Testis (tissue), 2 donors: ENCODE measurements at regions not wholly inside any gene's neighbourhood (a gene's known extent, or its start where the extent isn't known, plus 50 kb on each side); places are given as distances from the start of the nearest gene placed in this dataset.

Experiments used
- DNase-seq: peaks from one replicate; pipeline ENCODE4 v3.0.0-alpha.2; 2019
- H3K27ac ChIP-seq, 2 donors: fragments of 200-600 bp; sonication (generic); one replicate each; pipeline ENCODE4 v1.5.1; 2019
- H3K27me3 ChIP-seq: fragments of 200-600 bp; sonication (generic); one replicate; pipeline ENCODE4 v1.5.1; 2019
- H3K36me3 ChIP-seq: fragments of 200-600 bp; sonication (generic); one replicate; pipeline ENCODE4 v1.5.1; 2017; ENCODE audit warnings: low read depth; ENCODE audit errors: missing control alignments
- H3K4me1 ChIP-seq: fragments of 200-600 bp; sonication (generic); one replicate; pipeline ENCODE4 v1.5.1; 2019
- H3K4me3 ChIP-seq, 2 donors: fragments of 200-600 bp; sonication (generic); one replicate each; pipeline ENCODE4 v1.5.1; 2017 to 2019
- H3K9me3 ChIP-seq: fragments of 200-600 bp; sonication (generic); one replicate; pipeline ENCODE4 v1.5.1; 2017
- POLR2A ChIP-seq: fragments of 450-650 bp; IDR thresholded peaks from one replicate; pipeline ENCODE4 v1.6.1; 2017; ENCODE audit warnings: antibody characterized with exemption, mild to moderate bottlenecking, moderate library complexity
- WGBS, 2 donors: methylation state at CpG; one replicate each; pipeline ENCODE4 v1.1.5; 2018; 5-methylcytosine and 5-hydroxymethylcytosine counted together
- intact Hi-C: fragments of 100-400 bp; cut with DNase I; formaldehyde crosslinking; loops from one replicate; pipeline ENCODE4 v1.15.1; 2023; ENCODE audit warnings: low total_unique reads
- TF ChIP-seq, protein P1 (sequence below), 3 experiments: fragments of 450-650 bp in 2 of 3; fragments of 200-600 bp in 1 of 3; sonication (generic) in 1 of 3; IDR thresholded peaks; one replicate each; pipeline ENCODE4 v1.5.1; 2016 to 2019; ENCODE audit warnings: antibody characterized with exemption in 3 of 3, mild to moderate bottlenecking in 2 of 3, moderate library complexity in 1 of 3

DNA sequence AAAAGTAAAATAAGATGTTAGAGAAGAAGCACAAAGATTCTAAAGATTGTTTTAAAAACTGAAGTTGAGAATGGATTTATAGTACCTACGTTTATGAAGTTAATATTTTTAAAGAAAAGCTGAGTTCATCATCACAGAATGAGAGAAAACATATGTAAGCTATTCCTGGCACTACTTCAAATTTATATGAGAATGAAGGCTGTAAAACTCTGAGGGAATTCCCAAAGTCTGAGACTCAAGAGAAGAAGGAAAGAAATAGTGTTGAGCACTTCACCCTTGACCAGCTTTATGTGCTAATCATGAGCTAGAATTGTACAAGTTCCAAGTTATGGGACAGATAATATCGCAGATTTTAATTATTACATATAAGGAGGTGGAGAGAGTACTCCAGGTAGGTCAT is 323.7 kb upstream of the GNAI1 start:
- 80 to 85% methylated on average over 2 of the region's 2 CpGs for WGBS, 2 donors
- no peaks in the 10 kb centered on the region for H3K4me1 ChIP-seq
- no peaks in the 10 kb centered on the region for H3K36me3 ChIP-seq
- DNase-seq = no peak
- H3K27me3 ChIP-seq = no peaks in the 10 kb centered on the region
- TF ChIP-seq, protein P1, sequence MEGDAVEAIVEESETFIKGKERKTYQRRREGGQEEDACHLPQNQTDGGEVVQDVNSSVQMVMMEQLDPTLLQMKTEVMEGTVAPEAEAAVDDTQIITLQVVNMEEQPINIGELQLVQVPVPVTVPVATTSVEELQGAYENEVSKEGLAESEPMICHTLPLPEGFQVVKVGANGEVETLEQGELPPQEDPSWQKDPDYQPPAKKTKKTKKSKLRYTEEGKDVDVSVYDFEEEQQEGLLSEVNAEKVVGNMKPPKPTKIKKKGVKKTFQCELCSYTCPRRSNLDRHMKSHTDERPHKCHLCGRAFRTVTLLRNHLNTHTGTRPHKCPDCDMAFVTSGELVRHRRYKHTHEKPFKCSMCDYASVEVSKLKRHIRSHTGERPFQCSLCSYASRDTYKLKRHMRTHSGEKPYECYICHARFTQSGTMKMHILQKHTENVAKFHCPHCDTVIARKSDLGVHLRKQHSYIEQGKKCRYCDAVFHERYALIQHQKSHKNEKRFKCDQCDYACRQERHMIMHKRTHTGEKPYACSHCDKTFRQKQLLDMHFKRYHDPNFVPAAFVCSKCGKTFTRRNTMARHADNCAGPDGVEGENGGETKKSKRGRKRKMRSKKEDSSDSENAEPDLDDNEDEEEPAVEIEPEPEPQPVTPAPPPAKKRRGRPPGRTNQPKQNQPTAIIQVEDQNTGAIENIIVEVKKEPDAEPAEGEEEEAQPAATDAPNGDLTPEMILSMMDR (IDR thresholded peaks at IDR 0.05) = no peak
- TF ChIP-seq POLR2A = no peak
- H3K9me3 ChIP-seq = no peaks in the 10 kb centered on the region
- no peak overlapping the region for H3K27ac ChIP-seq
- H3K4me3 ChIP-seq = no peak overlapping the region
- intact Hi-C loops = no loop called here

DNA sequence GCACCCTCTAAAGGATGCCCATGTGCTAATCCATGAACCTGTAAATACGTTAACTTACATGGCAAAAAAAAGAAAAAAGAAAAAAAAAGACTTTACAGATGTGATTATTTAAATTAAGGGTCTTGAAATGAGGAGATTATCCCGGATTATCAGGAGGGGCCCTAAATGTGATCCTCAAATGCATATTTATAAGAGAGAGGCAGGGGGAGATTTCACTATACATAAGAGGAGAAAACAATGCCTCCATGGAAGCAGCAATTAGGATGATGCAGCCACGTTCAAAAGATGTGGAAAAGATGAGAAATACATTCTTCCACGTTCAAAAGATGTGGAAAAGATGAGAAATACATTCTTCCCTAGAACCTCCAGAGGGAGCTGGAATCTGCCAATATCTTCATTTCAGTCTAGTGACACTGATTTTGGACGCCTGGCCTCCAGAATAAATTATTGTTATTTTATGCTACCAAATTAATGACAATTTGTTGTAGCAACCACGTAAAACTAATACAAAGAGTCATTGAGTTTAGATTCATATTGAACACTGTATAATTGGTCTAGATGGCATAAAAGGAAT is 328.4 kb upstream of the GNAI1 start:
- no peak for DNase-seq
- Histone ChIP-seq H3K9me3 (no peaks in the 10 kb centered on the region), H3K27me3 (no peaks in the 10 kb centered on the region), H3K27ac (no peak overlapping the region), H3K36me3 (no peaks in the 10 kb centered on the region), H3K4me3 (no peak overlapping the region), H3K4me1 (no peaks in the 10 kb centered on the region)
- WGBS, 2 donors = 53 to 58% methylated on average over 6 of the region's 6 CpGs
- intact Hi-C loops = no loop called here
- TF ChIP-seq, protein P1 (IDR thresholded peaks at IDR 0.05) = no peak
- TF ChIP-seq POLR2A = no peak

DNA sequence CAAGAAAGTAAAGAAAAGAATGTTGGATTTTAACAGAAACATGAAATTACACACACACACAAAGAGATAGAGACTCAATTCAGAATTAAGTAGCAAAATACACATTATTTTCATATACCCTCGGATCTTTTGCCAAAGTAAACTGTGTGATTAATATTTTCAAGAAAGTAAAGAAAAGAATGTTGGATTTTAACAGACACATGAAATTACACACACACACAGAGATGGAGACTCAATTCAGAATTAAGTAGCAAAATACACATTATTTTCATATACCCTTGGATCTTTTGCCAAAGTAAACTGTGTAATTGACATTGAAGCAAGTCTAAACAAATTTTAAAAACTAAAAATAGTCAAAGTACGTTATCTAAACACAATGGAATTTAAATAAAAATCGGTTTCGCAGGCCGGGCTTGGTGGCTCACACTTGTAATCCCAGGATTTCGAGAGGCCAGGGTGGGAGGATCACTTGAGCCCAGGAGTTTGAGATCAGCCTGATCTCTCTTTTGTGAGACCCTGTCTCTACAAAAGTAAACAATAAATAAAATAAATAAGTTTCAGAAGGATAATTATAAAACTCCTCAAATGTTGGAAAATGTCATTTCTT is 337.3 kb upstream of the MAGI2 start:
- H3K36me3 ChIP-seq = no peaks in the 10 kb centered on the region
- H3K4me3 ChIP-seq = no peak overlapping the region
- no peaks in the 10 kb centered on the region for H3K27me3 ChIP-seq
- no peak overlapping the region for H3K27ac ChIP-seq
- WGBS, 2 donors = 73 to 87% methylated on average over 6 of the region's 6 CpGs
- intact Hi-C loops = no loop called here
- H3K4me1 ChIP-seq = no peaks in the 10 kb centered on the region
- TF ChIP-seq, protein P1 (IDR thresholded peaks at IDR 0.05) = no peak
- no peak for TF ChIP-seq POLR2A
- DNase-seq = no peak
- H3K9me3 ChIP-seq = no peaks in the 10 kb centered on the region

DNA sequence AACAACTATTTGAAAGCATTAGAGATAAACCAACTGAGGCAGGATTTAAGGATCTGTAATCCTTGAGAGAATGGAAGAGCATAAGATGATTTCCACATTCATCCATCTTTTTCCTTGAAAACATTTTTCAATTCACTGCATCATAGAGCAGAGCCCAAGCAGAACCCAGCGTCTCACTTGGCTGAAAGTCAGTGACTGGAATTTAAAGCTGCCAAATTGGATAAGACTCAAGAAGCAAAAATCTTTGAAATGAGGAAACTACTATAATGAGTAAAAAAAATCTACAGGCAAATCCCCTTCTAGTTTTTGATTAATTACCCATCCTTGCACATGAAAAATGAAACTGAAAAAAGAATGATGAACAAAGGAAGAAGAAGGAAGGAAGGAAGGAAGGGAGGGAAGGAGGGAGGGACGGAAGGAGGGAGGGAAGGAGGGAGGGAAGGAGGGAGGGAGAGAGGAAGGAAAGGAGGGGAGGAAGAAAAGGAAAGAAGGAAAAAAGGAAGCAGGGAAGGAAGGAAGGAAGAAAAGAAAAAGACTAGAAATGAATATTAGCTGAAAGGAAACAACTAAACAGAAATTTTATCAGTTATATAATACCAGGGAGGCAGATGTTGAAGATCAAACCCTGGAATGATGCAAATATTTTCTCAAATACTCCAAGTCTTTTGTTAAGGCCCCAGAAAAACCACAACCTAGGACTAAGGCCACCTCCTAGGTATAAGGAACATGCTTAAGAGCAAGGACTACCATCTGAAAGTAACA is 336.3 kb upstream of the MAGI2 start:
- H3K9me3 ChIP-seq = no peaks in the 10 kb centered on the region
- intact Hi-C loops = no loop called here
- no peaks in the 10 kb centered on the region for H3K4me1 ChIP-seq
- WGBS, 2 donors = 35 to 37% methylated on average over 2 of the region's 2 CpGs
- H3K36me3 ChIP-seq = no peaks in the 10 kb centered on the region
- no peaks in the 10 kb centered on the region for H3K27me3 ChIP-seq
- no peak for DNase-seq
- no peak overlapping the region for H3K27ac ChIP-seq
- TF ChIP-seq POLR2A = no peak
- TF ChIP-seq, protein P1 (IDR thresholded peaks at IDR 0.05) = no peak
- no peak overlapping the region for H3K4me3 ChIP-seq
